Fibroblast of mammary gland (primary cell): ENCODE measurements at regions not wholly inside any gene's neighbourhood (a gene's known extent, or its start where the extent isn't known, plus 50 kb on each side); places are given as distances from the start of the nearest gene placed in this dataset.

Source experiments
- DNase-seq: peaks from one replicate; pipeline ENCODE4 v3.0.0-alpha.2; 2010; ENCODE audit warnings: low read depth
- H3K4me3 ChIP-seq: 2 replicates; pipeline ENCODE4 v1.5.1; 2011; ENCODE audit warnings: low read depth, mild to moderate bottlenecking, low read length, moderate library complexity; ENCODE audit not compliant: control insufficient read depth
- CTCF ChIP-seq: conservative IDR thresholded peaks from 2 replicates; pipeline ENCODE4 v1.5.1; 2011; ENCODE audit warnings: low read depth, low read length, inconsistent platforms; ENCODE audit not compliant: control insufficient read depth, insufficient read depth

- no peak for TF ChIP-seq CTCF
- no peak overlapping the region for H3K4me3 ChIP-seq
- DNase-seq: no peak
Measured at GRCh38 chr2:105611811-105612424, 132.8 kb upstream of the NCK2 start.

GRCh38 chr2:105611333-105611637, 133.4 kb upstream of the NCK2 start:
- DNase-seq: no peak
- no peak overlapping the region for H3K4me3 ChIP-seq
- no peak for TF ChIP-seq CTCF

DNA sequence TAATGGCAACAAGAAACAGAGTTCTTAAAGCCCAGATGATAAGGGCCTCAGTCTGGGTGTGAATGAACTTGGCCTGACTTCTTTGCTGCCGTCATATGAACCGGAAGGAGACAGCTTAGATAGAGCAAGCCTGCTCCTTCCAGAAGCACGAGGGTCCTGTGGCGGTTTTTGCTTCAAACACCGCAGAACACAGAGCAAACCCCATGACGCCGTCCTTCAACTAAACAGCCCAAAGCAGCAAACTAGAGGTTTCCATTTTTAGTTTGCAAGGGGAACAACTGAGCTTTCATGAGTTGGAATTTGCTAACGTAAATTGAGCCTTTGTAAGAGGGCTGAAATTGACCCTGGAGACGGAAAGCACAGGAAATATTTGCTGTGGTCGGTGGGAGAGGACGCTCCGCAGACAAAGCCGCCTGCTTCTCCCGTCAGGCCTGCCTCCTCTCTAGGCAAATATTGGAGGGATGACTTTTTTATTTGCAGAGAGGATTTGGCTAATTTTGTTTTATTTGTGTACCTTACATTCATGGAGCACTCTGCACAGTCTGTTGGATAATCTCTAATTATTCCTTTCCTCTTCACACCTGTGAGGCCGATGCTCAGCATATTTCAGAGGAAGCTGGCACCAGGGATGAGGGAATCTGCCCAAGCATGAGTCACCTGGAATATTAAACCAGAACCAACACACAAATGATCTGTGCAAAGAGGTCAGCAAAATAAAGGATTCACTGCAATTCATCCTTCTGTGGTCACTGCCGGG, 134.0 kb upstream of the NCK2 start:
- no peak for DNase-seq
- no peak for TF ChIP-seq CTCF
- no peak overlapping the region for H3K4me3 ChIP-seq

DNA sequence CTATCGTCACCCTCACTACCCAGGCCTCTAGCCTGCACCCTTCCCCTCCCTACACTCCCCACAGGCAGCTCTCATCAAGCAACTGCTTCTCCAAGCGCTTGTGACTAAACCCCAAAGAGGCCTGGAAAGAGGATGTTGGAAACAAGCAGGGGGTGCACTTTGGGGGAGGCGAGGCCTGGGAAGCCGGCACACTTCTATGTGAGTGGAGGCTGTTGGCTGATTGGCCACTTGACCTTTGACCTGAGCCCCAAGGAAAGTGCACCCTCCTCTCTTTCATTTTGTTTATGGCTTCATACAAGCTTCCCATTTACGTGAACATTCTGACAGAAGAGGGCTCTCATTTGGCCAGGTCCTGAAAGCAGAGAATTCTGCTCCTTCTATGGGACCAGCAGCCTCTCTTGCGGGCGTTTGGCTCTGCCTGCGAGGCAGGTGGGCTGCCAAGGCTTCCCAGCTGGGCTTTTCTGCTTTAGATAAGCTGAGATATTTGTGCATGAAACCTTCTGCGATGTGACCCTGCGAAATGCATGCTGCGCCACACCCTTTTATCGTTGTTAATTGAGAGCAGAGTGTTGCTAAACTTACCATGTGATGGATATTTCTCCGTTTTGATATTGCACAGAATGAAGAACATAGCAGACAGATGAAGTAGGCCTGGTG, 134.8 kb upstream of the NCK2 start:
- DNase-seq: no peak
- TF ChIP-seq CTCF: no peak
- H3K4me3 ChIP-seq: no peak overlapping the region

DNA sequence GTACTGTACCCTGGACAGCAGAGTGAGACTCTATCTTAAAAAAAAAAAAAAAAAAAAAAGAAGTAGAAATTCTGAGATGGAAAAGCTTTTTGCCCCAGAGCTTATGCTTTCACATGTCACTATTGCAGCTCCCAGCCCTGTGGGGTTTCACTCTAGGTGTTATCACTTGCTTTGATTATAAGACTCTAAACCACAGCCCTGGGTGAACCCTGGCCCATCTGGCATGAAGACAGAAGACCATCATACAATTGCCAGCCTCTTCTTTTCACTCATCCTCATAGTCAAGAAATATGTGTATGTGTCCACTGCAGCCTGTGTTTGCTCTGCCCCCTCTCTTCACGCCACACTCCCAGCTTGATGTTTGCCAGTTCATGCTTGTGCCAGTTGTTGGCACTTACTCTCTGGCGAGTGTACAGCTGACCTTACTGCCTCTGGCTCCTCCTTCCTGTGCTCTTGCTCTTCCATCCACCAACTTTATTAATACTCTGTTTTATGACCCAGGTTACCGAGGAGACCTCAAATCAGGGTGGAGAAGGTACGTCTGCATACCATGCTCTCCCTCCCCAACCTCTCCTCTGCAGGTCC, 136.7 kb upstream of the NCK2 start:
- no peak for TF ChIP-seq CTCF
- no peak for DNase-seq
- H3K4me3 ChIP-seq: no peak overlapping the region

- no peak for TF ChIP-seq CTCF
- no peak overlapping the region for H3K4me3 ChIP-seq
- no peak for DNase-seq
Measured at GRCh38 chr2:105606081-105606480, 138.6 kb upstream of the NCK2 start.
